NCI-H524 (cell line): ENCODE measurements at regions not wholly inside any gene's neighbourhood (a gene's known extent, or its start where the extent isn't known, plus 50 kb on each side); places are given as distances from the start of the nearest gene placed in this dataset.
"Not testable (repeated sequence)": the region's sequence is repeated elsewhere in the genome, so short reads cannot be mapped to it uniquely, and the experiment has no call there.

Experiments used
- DNase-seq, 2 experiments: peaks; one replicate each; lab custom pipeline; 2025; lab: John Stamatoyannopoulos, UW

DNA sequence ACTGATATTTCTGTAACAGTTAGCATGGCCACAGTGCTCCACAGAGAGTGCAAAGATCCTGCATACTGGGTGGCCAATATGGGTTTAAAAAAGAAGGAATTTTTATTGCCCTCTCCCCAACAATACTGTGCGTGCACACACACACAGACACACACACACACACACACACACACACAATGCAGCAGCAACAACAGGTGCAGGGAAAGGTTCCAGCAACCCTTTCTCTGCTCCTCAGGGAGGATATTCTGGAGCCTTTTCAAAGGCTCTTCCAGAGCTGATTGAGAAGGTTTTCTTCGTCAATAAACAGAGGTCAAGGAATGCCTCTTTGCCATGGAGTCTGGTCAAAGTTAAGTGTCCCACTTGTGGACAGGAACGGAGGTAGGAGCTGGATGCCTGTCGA, 84.8 kb upstream of the ZFP42 start:
- DNase-seq: no peak

DNA sequence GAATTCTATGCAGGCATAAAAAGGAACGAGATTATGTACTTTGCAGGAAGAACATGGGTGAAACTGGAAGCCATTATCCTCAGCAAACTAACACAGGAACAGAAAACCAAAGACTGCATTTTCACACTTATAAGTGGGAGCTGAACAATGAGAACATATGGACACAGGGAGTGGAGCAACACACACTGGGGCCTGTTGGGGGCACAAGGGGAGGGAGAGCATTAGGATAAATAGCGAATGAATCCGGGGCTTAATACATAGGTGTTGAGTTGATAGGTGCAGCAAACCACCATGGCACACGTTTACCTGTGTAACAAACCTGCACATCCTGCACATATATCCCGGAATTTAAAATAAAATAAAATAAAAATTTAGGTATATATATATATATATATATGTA, 80.2 kb upstream of the ZFP42 start:
- DNase-seq: not testable (repeated sequence)

DNA sequence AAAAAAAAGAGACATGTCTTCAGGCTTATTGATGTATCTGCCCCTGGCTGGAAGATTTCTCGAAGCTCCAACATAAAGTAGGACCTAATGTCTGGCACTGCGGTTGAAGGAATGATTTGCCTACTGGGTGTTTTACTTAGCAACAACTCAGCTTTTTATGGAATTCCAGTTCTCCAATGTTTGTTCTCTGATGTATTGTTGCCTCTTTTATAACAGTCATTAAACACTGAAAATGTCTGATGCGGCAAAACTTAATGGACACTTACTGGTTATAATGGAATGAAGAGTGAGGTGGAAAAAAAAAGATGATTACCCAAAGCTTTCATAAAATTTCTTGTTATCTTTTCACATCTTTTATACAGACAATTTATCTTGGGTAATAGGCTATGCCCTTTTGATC, 75.6 kb upstream of the ZFP42 start:
- DNase-seq: no peak

DNA sequence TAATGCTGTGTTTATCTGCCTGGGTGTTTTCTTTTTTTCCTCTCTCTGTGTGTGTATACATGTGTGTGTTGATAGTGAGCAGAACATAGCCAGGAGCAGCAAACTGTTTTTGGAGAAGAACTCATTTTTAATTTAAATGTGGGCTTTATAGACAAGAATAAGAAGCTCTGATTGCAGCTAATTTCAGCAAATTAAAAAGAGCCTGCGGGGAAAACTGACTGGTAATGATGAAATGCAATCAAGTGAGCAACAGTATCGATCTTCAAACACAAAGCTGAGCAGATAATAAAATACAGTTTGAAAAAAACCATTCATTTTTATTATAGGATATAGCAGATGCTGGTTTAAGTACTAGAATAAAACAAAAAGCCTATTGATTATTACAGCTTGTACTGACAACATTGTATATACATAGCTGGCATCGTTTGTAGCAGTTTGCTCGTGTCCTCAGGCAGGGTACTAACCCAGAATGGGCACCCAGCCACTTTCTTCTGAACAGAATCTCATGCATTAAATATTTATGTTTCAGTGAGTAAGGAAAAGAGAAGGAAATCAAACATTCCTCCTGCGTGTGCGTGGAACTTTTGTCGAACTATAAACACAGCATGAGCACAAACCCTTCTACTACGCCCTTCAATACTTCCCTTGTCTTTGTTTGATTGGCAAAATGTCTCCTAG, 73.5 kb upstream of the ZFP42 start:
- DNase-seq: no peak

DNA sequence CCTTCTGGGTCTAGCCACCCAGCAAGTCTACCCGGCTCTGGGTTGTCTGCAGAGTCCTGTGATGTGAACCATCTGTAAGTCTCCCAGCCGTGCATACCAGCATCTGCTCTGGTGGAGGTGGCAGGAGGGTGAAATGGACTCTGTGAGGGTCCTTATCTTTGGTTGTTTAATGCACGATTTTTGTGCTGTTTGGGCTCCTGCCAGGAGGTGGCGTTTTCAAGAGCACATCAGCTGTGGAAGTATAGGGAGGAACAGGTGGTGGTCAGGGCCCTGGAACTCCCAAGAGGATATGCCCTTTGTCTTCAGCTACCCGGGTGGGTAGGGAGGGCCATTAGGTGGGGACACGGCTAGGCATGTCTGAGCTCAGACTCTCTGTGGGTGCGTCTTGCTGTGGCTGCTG, 66.5 kb upstream of the ZFP42 start:
- DNase-seq: peak; percentile 14 to 59

DNA sequence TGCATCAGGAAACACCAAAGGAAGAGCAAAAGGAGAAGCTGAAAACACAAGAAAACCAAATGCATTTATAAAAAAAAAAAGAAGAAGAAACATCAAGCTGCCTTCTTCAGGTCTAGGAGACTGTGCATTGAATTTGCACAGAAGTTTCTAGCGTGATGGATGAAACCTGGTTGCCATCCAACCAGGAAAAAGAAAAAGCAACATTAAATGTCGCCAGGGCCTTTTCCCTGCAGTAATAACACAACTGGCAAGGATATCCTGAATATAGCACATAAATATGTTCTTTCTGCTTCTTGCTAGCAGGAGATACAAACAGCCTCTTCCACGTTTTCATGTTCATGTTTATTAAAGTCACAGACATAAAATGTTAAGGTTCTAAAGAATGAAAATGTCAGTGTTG, 60.8 kb upstream of the ZFP42 start:
- DNase-seq: no peak

DNA sequence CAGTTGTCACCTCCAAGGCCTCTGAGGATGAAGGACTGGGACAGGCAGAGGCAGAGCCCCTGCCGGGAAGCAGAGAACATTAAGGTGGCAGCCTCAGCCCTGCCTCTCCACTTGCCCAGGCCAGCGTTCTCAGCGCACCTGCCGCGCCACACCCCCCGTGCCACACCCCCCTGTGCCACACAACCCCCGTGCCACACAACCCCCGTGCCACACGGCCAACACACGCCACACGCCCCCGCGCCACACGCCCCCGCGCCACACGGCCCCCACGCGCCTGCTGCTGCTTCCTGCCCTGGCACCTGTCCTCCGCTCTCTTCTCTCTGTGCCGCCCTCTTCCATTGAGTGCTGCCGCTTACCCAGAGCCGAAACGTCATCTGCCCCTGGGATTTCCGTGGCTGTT, 58.0 kb upstream of the ZFP42 start:
- DNase-seq: no peak

DNA sequence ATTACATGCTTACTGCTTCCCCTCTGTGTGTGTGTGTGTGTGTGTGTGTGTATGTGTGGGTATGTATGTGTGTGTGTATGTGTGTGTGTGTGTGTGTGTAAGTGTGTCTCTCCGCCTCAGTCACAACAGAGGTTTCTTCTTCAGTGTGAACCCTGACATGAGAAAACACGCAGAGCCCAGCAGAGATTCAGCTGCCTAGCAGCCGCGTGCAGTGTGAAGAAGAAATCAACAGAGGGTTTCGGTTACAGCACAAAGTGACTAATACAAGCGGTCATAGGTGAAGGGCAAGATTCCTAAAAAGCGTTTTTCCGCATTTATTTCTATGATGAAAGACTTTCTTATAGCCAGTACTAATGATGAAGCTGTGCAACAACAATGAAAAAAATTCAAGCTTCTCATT, 55.3 kb upstream of the ZFP42 start:
- DNase-seq: no peak

DNA sequence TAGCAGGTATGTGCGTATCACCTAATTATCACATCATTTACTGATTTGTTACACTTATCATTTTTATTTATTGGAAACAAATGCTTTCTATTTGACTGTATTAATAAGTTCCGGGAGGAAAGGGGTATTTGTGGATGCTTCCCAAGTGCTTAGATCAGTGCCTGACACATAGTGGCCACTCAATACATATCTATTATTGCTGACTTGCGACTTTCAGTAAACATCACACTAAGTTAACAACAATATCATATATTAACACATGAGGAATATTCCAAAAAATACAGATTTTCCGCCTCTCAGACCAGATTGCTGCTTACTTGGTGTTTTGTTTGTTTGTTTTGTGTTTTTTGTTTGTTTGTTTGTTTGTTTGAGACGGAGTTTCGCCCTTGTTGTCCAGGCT, 52.6 kb upstream of the ZFP42 start:
- no peak for DNase-seq

DNA sequence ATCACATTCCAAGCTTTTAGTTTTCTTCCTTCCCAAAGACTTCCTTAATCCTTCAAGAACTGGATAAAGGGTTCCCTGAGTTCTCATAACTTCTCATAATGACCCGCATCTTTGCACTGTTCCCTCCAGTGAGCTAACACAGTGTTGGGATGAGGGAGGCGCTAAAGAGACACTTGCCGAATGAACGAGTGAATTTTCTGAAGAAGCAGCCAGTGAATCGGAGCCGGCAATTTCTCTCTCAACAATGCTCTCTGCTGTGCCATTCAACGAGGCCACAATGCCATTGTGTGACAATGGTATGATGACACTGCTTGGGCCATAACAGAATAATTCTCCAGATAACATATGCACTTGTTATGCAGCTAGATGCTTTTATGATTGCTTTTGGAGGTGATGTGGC, 51.4 kb upstream of the ZFP42 start:
- no peak for DNase-seq
